SK-N-SH (cell line): ENCODE measurements at regions not wholly inside any gene's neighbourhood (a gene's known extent, or its start where the extent isn't known, plus 50 kb on each side); places are given as distances from the start of the nearest gene placed in this dataset.

Experiments
- CTCF ChIA-PET: fragments of 300-600, 350-600 bp; formaldehyde crosslinking; extraction: SDS; loops from one replicate; lab custom pipeline; 2021; lab: Yijun Ruan, JAX
- POLR2A ChIA-PET: fragments of 350-600 bp; sonication (Branson Sonifier 250); formaldehyde crosslinking; extraction: SDS; loops from one replicate; lab custom pipeline; 2020; ENCODE audit warnings: antibody characterized with exemption, inconsistent platforms; lab: Yijun Ruan, JAX
- DNase-seq: peaks from one replicate; pipeline ENCODE4 v3.0.0; 2012
- H2AFZ ChIP-seq: fragments of 200-600 bp; sonication (generic); 2 replicates; pipeline ENCODE4 v1.8.1; 2016; ENCODE audit warnings: antibody characterized with exemption, mild to moderate bottlenecking, low read depth
- H3F3A ChIP-seq: fragments of 200-600 bp; sonication (generic); replicated peaks from 2 replicates; pipeline ENCODE3; 2016; ENCODE audit warnings: antibody characterized with exemption, mild to moderate bottlenecking; ENCODE audit not compliant: insufficient read depth
- H3K27ac ChIP-seq, 2 experiments: fragments of 200-500 bp in 1 of 2; fragments of 200-600 bp in 1 of 2; sonication (Bioruptor generic) in 1 of 2; sonication (generic), shearing (Covaris generic) in 1 of 2; 2 replicates each; pipeline versions ENCODE4 v1.5.1 to v1.6.1; 2014 to 2016; ENCODE audit warnings: low read depth in 2 of 2, inconsistent platforms in 1 of 2, low read length in 1 of 2, mild to moderate bottlenecking in 1 of 2, mixed read lengths in 1 of 2
- H3K27me3 ChIP-seq: fragments of 200-600 bp; sonication (generic), shearing (Covaris generic); 2 replicates; pipeline ENCODE4 v1.6.1; 2016; ENCODE audit warnings: mixed run types; ENCODE audit not compliant: insufficient read depth
- H3K36me3 ChIP-seq, 2 experiments: fragments of 200-500 bp in 1 of 2; fragments of 200-600 bp in 1 of 2; sonication (Bioruptor generic) in 1 of 2; sonication (generic) in 1 of 2; replicated peaks in 1 of 2; 2 replicates each; pipeline versions ENCODE3 to v1.5.1; 2014 to 2016; ENCODE audit warnings: low read length in 1 of 2, mild to moderate bottlenecking in 1 of 2; ENCODE audit not compliant: insufficient read depth in 2 of 2, control insufficient read depth in 1 of 2
- H3K4me1 ChIP-seq, 2 experiments: fragments of 200-500 bp in 1 of 2; fragments of 200-600 bp in 1 of 2; sonication (Bioruptor generic) in 1 of 2; sonication (generic), shearing (Covaris generic) in 1 of 2; 2 replicates each; pipeline versions ENCODE4 v1.5.1 to v1.6.1; 2014 to 2016; ENCODE audit warnings: low read depth in 1 of 2, low read length in 1 of 2, mixed run types in 1 of 2; ENCODE audit not compliant: insufficient read depth in 2 of 2, control insufficient read depth in 1 of 2
- H3K4me2 ChIP-seq: fragments of 200-600 bp; sonication (generic), shearing (Covaris generic); 2 replicates; pipeline ENCODE4 v1.6.1; 2017; ENCODE audit warnings: mixed run types
- H3K4me3 ChIP-seq, 2 experiments: fragments of 200-500 bp in 1 of 2; fragments of 200-600 bp in 1 of 2; sonication (Bioruptor generic) in 1 of 2; sonication (generic), shearing (Covaris generic) in 1 of 2; 2 replicates each; pipeline versions ENCODE4 v1.5.1 to v1.8.1; 2014 to 2016; ENCODE audit warnings: low read depth in 2 of 2, inconsistent platforms in 1 of 2, low read length in 1 of 2, mild to moderate bottlenecking in 1 of 2, mixed read lengths in 1 of 2, moderate library complexity in 1 of 2
- H3K79me2 ChIP-seq: fragments of 200-600 bp; sonication (generic); 2 replicates; pipeline ENCODE4 v1.8.1; 2017; ENCODE audit warnings: mild to moderate bottlenecking; ENCODE audit not compliant: insufficient read depth
- H3K9ac ChIP-seq: fragments of 200-600 bp; sonication (generic); 2 replicates; pipeline ENCODE4 v1.6.1; 2017; ENCODE audit warnings: mixed run types
- H3K9me2 ChIP-seq: fragments of 200-600 bp; sonication (generic); 2 replicates; pipeline ENCODE4 v1.6.1; 2017; ENCODE audit warnings: mixed run types
- H3K9me3 ChIP-seq: fragments of 200-600 bp; sonication (generic); 2 replicates; pipeline ENCODE4 v1.6.1; 2017; ENCODE audit warnings: mixed run types, mild to moderate bottlenecking, moderate library complexity
- H4K20me1 ChIP-seq: fragments of 200-600 bp; sonication (generic); 2 replicates; pipeline ENCODE4 v1.6.1; 2017; ENCODE audit warnings: mild to moderate bottlenecking, mixed run types; ENCODE audit not compliant: insufficient read depth
- ELF1 ChIP-seq: IDR thresholded peaks from 2 replicates; pipeline ENCODE4 v1.4.0; 2012
- EZH2phosphoT487 ChIP-seq: fragments of 200-600 bp; sonication (generic); IDR thresholded peaks from 2 replicates; pipeline ENCODE4 v1.6.1; 2017; ENCODE audit warnings: low read depth, mixed run types, mild to moderate bottlenecking, antibody characterized with exemption, moderate library complexity, borderline replicate concordance
- FOXJ3 ChIP-seq: sonication (generic); formaldehyde crosslinking; IDR thresholded peaks from 2 replicates; pipeline ENCODE4 v1.5.1; 2020; ENCODE audit warnings: mild to moderate bottlenecking, missing genetic modification reagents
- FOXM1 ChIP-seq: IDR thresholded peaks from 2 replicates; pipeline ENCODE4 v1.4.0; 2012; ENCODE audit warnings: low read depth, mild to moderate bottlenecking
- NFIC ChIP-seq: IDR thresholded peaks from 2 replicates; pipeline ENCODE4 v1.4.0; 2012; ENCODE audit warnings: borderline replicate concordance
- RCOR1 ChIP-seq: fragments of 150-350 bp; IDR thresholded peaks from 2 replicates; pipeline ENCODE4 v1.6.1; 2017; ENCODE audit warnings: antibody characterized with exemption, low read length
- RFX5 ChIP-seq: IDR thresholded peaks from 2 replicates; pipeline ENCODE4 v1.6.1; 2012; ENCODE audit warnings: mild to moderate bottlenecking, improper control_type of control experiment, low read length
- SMC3 ChIP-seq: IDR thresholded peaks from 2 replicates; pipeline ENCODE4 v1.6.1; 2012; ENCODE audit warnings: low read depth, low read length, improper control_type of control experiment
- TAF1 ChIP-seq: IDR thresholded peaks from 2 replicates; pipeline ENCODE4 v1.6.1; 2012; ENCODE audit warnings: low read depth, mild to moderate bottlenecking, low read length, moderate library complexity, borderline replicate concordance
- TCF12 ChIP-seq: IDR thresholded peaks from 2 replicates; pipeline ENCODE4 v1.4.0; 2012
- YY1 ChIP-seq: IDR thresholded peaks from 2 replicates; pipeline ENCODE4 v1.4.0; 2012; ENCODE audit warnings: low read depth, mild to moderate bottlenecking
- WGBS: methylation state at CpG from one replicate; pipeline ENCODE4 v1.1.6; 2017; ENCODE audit warnings: low lambda C conversion rate; 5-methylcytosine and 5-hydroxymethylcytosine counted together
- TF ChIP-seq, protein P1 (sequence below): fragments of 150-350 bp; IDR thresholded peaks from 2 replicates; pipeline ENCODE4 v1.6.1; 2017; ENCODE audit warnings: antibody characterized with exemption, low read length, low read depth, borderline replicate concordance

DNA sequence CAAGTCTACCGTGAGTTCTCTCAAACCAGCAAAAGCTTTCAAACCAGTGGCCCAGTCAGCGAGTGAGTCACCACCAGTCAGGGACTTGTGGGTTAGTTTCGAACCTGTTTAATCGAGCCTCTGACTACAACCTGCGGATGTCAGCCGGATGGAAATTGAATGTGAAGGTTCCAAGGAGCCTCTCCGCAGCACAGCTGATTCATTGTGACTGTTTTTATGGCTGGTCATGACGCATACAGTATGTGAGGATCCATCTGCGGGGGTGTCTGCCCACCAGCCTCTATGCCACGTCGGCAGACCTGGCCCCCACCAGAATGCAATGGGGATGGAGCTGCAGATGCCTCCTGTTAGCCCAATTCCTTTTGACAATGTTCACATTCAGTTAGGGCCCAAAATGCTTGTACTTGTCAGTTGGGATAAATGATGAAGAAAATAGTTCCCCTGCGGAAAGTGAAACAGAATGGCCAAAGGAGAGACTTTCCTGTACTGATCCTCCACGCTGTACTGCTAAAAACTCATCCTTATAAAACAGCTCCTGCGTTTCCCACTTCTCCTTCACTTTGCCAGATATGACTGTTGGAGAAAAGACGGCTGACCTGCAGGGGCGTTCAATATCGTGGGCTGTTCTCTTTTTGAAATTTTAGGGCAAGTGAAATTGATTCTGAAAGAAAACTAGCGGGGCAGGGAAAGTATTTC lies 206.6 kb downstream of the TFAP2B start:
- TF ChIP-seq SMC3 (no peak), TAF1 (no peak), ELF1 (no peak), RFX5 (no peak), NFIC (no peak), RCOR1 (no peak)
- TF ChIP-seq, all 33 proteins: peak for 0
- Histone ChIP-seq H3K79me2 (no peaks in the 10 kb centered on the region), H3K27me3 (no peaks in the 10 kb centered on the region), H3K9ac (no peak overlapping the region), H4K20me1 (no peaks in the 10 kb centered on the region), H3K27ac (no peak overlapping the region), H3F3A (no peaks in the 10 kb centered on the region), H3K4me2 (no peak overlapping the region), H3K36me3 (no peaks in the 10 kb centered on the region), H3K4me3 (no peak overlapping the region), H2AFZ (no peak overlapping the region), H3K9me3 (no peaks in the 10 kb centered on the region), H3K9me2 (no peaks in the 10 kb centered on the region), H3K4me1 (peaks cover 0 to 5% of the 10 kb centered on the region in 2 experiments; a peak in 2 of 4 replicates)
- no peak for DNase-seq
- 58% methylated on average over 16 of the region's 18 CpGs for WGBS
- CTCF ChIA-PET: interaction anchor here (1.1 kb wide), 1 partner anchor 324 kb away, joined by 6 read pairs; no protein-coding TSS in a partner anchor
- POLR2A ChIA-PET: interaction anchor here (0.6 kb wide), 1 partner anchor 816 kb away, joined by 3 read pairs; no protein-coding TSS in a partner anchor

DNA sequence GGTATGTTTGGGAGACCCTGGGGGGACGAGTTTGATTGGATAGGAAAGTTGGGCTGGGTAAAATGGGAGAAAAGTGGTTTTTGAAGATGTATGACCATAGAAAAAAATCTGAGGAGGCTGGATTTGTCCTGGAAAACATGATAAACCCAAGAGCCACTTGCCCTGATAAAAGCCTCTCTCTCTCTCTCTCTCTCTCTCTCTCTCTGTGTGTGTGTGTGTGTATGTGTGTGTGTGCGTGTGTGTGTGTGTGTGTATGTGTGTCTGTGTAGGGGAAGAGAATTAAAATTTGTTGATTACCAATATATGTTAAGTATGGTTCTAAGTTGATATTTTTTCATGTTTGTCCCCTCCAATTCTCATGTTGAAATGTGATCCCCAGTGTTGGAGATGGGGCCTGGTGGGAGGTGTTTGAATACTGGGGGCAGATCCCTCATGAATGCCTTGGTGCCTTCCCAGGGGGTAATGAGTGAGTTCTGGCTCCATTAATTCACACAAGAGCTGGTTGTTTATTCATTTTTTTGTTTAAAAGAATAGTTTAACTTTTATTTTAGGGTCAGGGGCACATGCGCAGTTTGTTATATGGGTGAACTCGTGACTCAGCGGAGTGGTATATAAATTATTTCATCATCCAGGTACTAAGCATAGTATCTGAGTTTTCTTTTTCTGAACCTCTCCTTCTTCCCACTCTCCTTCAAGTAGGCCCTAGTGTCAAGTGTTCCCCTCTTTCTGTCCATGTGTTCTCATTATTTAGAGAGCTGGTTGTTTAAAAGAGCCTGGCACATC lies 208.8 kb downstream of the TFAP2B start:
- 46% methylated on average over 5 of the region's 5 CpGs for WGBS
- no peaks in the 10 kb centered on the region for H3K9me3 ChIP-seq
- no peak overlapping the region; a peak in 1 of 4 replicates for H3K27ac ChIP-seq
- TF ChIP-seq, protein P1, sequence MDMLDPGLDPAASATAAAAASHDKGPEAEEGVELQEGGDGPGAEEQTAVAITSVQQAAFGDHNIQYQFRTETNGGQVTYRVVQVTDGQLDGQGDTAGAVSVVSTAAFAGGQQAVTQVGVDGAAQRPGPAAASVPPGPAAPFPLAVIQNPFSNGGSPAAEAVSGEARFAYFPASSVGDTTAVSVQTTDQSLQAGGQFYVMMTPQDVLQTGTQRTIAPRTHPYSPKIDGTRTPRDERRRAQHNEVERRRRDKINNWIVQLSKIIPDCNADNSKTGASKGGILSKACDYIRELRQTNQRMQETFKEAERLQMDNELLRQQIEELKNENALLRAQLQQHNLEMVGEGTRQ: no peak
- TF ChIP-seq FOXJ3 (CRISPR knock-in tag) (no peak), EZH2phosphoT487 (no peak), YY1 (no peak), TCF12 (no peak), RCOR1 (no peak), FOXM1 (no peak)
- TF ChIP-seq, all 33 proteins: peak for 0
- no peaks in the 10 kb centered on the region for H3K4me1 ChIP-seq
- H3K4me2 ChIP-seq: no peak overlapping the region
- H3F3A ChIP-seq: no peaks in the 10 kb centered on the region
- H2AFZ ChIP-seq: no peak overlapping the region
- H3K9me2 ChIP-seq: no peaks in the 10 kb centered on the region
- no peaks in the 10 kb centered on the region for H3K79me2 ChIP-seq
- CTCF ChIA-PET: interaction anchor here (0.7 to 1.6 kb wide), 3 partner anchors 13 to 22 kb away, joined by 3 read pairs; no protein-coding TSS in a partner anchor
- no peak for DNase-seq
- no peak overlapping the region for H3K9ac ChIP-seq
- no peaks in the 10 kb centered on the region for H4K20me1 ChIP-seq
- POLR2A ChIA-PET: no interaction called here
- no peaks in the 10 kb centered on the region for H3K36me3 ChIP-seq
- H3K4me3 ChIP-seq: no peak overlapping the region
- H3K27me3 ChIP-seq: no peaks in the 10 kb centered on the region
